Activated CD4-positive, alpha-beta T cell treated with anti-CD3 and anti-CD28 coated beads, Interleukin-2, amount 50 U/mL, for 24 hours (primary cell): ENCODE measurements at regions not wholly inside any gene's neighbourhood (a gene's known extent, or its start where the extent isn't known, plus 50 kb on each side); places are given as distances from the start of the nearest gene placed in this dataset.

Experiments used
- DNase-seq, 2 donors: peaks; one replicate each; pipeline ENCODE4 v3.0.0-alpha.2; 2020; ENCODE audit warnings: low read depth in 1 of 2, low spot score in 1 of 2

DNA sequence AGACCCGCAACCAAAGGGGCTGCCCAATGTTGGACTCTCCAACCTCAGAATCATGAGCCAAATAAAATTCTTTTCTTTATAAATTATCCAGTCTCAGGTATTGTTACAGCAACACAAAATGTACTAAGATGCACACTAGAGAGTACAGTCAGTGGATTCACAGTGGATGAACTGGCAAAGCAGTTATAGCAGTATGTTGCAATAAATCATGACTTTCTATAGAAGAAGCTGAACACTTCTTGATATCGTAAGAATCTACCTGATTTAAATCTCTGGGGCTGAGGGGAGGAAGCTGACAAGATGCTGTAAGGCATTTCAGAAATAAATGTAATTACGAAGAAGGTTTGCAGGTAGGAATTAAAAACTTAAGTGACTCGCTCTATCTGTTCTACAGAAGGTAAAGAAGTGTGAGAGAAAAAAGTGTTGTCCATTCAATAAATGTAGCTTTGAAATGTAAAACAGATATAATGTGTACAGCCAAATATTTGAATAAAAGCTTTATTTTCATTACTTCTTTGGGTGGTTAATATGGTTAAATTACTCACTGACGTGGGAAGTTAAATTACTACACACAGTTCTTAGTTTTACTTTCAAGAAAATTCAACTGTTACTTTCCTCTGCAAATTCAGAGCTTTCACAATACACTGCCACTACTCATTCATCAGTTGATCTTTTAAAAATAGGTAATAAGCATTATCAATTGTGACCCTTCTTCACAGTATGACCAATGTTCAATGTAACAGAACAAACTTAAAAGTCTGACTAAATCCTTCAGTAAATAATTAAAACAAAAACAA is 439.1 kb downstream of the SHQ1 start:
- DNase-seq: no peak

- no peak for DNase-seq
These were observed 440.5 kb downstream of the SHQ1 start for GRCh38 chr3:72407766-72408165.

GRCh38 chr3:72405943-72406566 is 442.2 kb downstream of the SHQ1 start:
- DNase-seq: no peak

GRCh38 chr3:72401005-72401545 is 447.2 kb downstream of the SHQ1 start:
- no peak for DNase-seq

DNA sequence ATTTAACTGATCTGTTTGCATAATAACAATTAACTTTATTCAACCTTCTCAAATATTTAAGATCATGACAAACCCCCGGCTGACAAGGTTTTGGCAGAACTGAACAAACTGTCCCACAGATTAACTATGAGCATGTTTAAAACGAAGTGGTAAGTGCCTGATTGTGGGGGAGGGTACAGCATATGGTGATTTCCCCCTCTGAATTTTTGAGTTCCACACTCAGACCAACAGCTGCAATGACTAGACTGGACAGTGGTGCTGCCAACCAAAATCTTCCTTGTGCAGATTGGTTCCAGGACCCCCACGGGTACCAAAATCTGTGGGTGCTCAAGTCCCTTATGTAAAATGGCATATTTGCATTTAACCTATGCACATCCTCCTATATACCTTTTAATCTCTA is 449.5 kb downstream of the SHQ1 start:
- DNase-seq: no peak

DNA sequence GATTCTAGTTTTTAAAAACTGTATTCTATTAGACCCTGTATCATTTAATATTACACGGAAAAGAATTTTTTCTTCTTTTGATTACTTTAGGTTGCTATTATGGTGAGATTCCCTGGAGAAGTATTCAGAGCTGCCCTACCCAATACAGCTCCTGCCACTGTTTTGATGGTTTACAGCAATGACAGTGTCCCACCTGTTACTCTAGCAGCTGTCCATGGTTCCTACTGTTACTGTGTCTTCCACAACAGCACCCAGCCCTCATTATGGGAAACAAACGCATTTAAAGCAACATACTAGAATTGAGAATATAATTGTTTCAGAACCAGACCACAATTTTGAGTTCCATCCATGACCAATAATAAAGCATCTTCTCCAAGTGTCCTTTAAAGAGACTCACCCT is 450.7 kb downstream of the SHQ1 start:
- DNase-seq: no peak

DNA sequence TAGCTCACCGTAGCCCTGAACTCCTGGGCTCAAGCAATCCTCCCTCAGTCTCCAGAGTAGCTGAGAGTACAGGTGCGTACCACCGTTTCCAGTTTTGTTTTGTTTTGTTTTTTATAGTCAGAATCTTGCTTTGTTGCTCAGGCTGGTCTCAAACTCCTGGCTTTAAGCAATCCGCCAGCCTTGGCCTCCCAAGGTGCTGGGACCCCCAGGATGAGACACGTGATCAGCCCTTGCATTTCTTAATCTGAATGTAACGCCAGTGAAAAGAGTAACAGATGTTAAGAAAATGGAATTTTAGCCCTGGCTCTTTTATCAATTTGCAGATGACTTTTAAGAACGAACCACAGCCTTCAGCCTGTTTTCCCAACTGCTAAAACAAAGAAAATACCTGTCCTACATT is 451.3 kb downstream of the SHQ1 start:
- DNase-seq: no peak

DNA sequence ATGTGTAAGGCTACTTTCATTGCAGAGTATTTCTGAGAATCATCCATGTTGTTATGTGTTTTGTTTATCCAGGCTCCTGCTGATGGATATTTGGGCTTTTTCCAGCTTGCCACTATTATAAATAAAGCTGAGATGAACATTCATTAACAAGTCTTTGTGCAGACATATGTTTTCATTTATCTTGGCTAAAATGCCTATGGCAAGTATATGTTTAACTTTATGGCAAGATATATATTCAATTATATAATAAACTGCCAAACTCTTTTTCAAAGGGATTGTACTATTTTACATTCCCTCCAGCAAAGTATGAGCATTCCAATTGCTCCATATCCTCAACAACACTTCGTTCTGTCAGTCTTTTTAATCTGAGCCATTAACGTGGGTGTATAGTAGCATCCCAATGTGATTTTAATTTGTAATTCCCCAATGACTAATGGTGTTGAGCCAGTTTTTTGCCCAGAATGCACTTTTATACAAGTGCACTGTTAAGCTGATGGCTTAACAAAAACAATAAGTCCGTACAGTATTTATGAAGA is 452.4 kb downstream of the SHQ1 start:
- DNase-seq: no peak

GRCh38 chr3:72393455-72393854 is 454.8 kb downstream of the SHQ1 start:
- no peak for DNase-seq

DNA sequence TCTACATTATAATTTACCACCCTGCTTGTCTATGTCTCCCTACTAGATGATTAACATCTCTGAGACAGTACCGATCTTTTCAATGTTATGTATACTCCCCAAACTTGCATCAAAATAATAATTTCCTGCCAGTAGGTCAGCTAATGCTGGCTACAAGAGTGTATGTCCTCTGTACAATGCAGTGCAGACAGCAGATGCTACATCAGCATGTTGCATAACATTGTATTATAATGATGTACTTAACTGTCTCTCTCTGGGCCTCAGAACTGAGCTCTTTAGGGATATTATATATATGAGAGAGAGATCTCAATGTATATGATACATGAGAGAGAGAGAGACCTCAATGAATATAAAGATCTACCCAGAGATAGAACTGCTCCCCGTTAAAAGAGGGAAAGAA is 456.6 kb downstream of the SHQ1 start:
- DNase-seq: no peak

DNA sequence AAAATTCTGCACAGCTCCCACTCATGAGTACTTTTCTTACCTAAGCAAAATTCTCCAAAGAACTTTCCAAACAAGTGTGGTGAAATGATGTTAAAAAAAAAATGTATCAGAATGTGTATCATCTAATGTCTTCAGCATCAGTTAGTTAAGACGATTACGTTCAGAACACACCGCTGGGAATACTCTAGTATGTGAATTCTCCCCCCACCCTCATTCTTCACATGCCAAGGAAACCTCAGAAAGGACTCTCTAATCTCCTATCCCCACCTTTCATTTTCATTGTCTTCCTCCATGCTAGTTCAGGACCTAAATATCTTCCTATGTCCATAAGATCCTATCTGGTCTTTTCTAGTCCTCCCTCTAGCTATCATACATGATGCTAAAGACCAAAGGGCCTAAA is 457.4 kb downstream of the SHQ1 start:
- DNase-seq: no peak

- DNase-seq: no peak
These were observed 459.6 kb downstream of the SHQ1 start for GRCh38 chr3:72388644-72389043.

DNA sequence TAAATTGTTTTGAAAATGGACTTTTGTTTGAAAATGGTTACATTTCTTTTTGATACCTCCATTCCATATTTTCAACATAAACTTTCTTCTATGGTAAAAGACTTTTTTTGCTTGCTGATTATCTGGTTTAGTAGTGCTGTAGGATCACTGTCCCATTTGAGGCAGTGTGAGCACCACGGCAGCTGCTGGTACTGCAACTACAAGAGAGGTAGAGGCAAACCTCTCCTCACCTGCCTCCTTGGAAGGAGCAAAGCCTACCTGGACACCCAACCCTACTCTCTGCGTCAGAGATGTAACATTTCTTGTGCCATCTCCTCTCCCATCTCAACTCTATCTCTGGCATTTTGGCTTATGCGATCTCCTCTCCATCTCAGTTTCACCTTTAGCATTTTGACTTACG is 460.1 kb downstream of the SHQ1 start:
- no peak for DNase-seq

- no peak for DNase-seq
These were observed 461.8 kb downstream of the SHQ1 start for GRCh38 chr3:72386327-72387000.

DNA sequence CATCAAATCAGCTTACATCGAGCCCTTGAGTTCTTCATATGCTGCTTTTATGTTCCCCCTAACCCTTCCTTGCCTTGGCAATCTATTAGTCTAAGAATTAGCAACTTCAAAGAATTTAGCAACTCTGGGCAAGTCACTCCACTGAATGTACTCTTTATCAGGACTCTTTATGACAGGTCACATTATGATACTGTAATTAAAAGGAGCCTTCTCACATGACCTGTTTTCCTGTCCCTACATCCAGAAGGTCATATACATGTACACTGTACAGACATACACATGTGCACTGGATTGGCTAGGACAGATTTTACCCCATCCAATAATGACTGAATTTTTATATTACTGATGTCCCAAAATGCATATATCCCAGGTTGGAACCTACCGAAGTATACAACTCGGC is 463.1 kb downstream of the SHQ1 start:
- DNase-seq: no peak

DNA sequence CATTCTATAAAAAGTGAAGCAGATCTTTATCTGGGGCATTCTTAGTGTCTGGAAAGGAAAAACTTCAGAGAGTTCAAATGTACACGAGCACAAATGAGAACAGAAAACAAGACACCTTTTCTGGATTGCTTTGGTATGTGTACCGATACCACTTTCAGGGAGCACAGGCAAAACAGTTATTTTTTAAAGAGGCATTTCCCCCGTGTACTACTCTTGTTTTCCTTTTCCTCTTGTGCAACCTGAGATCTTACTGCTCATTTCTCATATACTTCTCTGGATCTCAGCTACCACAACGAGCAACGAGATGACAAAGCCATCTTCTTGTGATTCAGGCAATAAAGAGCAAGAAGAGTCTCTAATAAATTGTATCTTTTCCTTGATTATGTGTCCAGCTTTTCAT is 463.6 kb downstream of the SHQ1 start:
- DNase-seq: no peak

- DNase-seq: no peak
These were observed 464.4 kb downstream of the SHQ1 start for GRCh38 chr3:72383883-72384282.

DNA sequence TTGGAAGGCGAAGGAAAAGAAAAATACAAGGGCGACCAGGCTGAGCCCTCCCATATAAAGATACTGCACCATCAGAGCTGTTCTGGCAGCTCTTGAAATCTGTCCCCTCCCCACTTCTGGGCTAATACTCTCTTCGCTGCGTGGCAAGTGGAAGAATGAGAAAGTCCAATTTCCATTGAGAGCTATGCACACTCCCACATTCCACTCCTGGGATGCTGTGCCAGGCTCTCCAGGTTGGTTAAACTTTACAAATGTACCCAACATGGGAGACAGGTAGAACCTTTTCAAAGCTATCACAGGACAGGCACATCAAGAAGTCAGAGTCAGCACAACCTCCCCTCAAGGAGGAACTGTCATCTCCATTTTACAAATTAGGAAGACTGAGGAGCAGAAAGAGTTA is 465.0 kb downstream of the SHQ1 start:
- no peak for DNase-seq

DNA sequence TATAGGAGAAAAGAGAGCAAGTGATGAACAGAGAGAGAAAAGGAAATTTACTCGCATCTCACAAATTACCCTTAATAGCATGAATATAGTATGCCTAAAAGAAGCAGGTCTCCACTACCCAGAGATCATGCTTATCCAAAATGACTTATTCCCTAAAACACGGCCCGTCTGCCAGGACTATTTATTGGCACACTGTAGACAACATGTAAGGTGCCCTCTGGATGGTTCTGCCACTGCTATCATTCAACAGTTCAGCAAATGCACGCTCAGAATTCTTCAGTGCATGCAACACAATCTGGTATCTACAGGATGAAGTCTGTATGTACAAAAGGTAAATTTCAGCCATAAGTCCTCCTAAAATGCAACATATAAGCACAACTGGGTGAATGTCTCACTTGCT is 465.8 kb downstream of the SHQ1 start:
- DNase-seq: no peak

- no peak for DNase-seq
These were observed 466.7 kb downstream of the SHQ1 start for GRCh38 chr3:72381584-72381983.

- no peak for DNase-seq
These were observed 467.3 kb downstream of the SHQ1 start for GRCh38 chr3:72380711-72381493.
